ENCODE measurements at regions not wholly inside any gene's neighbourhood (a gene's known extent, or its start where the extent isn't known, plus 50 kb on each side); places are given as distances from the start of the nearest gene placed in this dataset.

GRCh38 chr5:33223563-33224284 is 217.0 kb upstream of the TARS1 start:
- TF ChIP-seq CTCF (conservative IDR thresholded peaks at IDR 0.05), result no peak
- no peak for TF ChIP-seq ZFX (IDR thresholded peaks at IDR 0.05)
- no peak overlapping the region; the same call in 1 of the 2 replicates for H3K27ac ChIP-seq

GRCh38 chr5:33224285-33224961 is 216.3 kb upstream of the TARS1 start:
- no peak overlapping the region for H3K27ac ChIP-seq
- TF ChIP-seq CTCF (conservative IDR thresholded peaks at IDR 0.05) (no peak), ZFX (IDR thresholded peaks at IDR 0.05) (no peak)

- H3K27ac ChIP-seq, result no peak overlapping the region
- TF ChIP-seq CTCF (conservative IDR thresholded peaks at IDR 0.05) (no peak), ZFX (IDR thresholded peaks at IDR 0.05) (no peak)
Observed at GRCh38 chr5:33227247-33227646, 213.5 kb upstream of the TARS1 start.

- H3K27ac ChIP-seq, result no peak overlapping the region
Observed at GRCh38 chr5:33227746-33228145, 213.0 kb upstream of the TARS1 start.

GRCh38 chr5:33228149-33228548 is 212.6 kb upstream of the TARS1 start:
- no peak overlapping the region for H3K27ac ChIP-seq
- no peak for TF ChIP-seq CTCF (conservative IDR thresholded peaks at IDR 0.05)

More at GRCh38 chr5:33227746-33228145, 213.0 kb upstream of the TARS1 start:
- TF ChIP-seq ZFX (IDR thresholded peaks at IDR 0.05) (no peak), CTCF (conservative IDR thresholded peaks at IDR 0.05) (no peak)

- TF ChIP-seq ZFX (IDR thresholded peaks at IDR 0.05) (no peak), CTCF (conservative IDR thresholded peaks at IDR 0.05) (no peak)
- H3K27ac ChIP-seq, result peak overlapping the region; percentile 24; the same call in 1 of the 2 replicates
Observed at GRCh38 chr5:33229216-33229615, 211.5 kb upstream of the TARS1 start.

GRCh38 chr5:33230467-33231078 is 210.2 kb upstream of the TARS1 start:
- no peak overlapping the region for H3K27ac ChIP-seq
- TF ChIP-seq ZFX (IDR thresholded peaks at IDR 0.05), result no peak
- TF ChIP-seq CTCF (conservative IDR thresholded peaks at IDR 0.05), result no peak
